Astrocyte of the spinal cord (primary cell): ENCODE measurements at regions not wholly inside any gene's neighbourhood (a gene's known extent, or its start where the extent isn't known, plus 50 kb on each side); places are given as distances from the start of the nearest gene placed in this dataset.

Experiments used
- DNase-seq: peaks from one replicate; pipeline ENCODE4 v3.0.0; 2011; ENCODE audit warnings: low read depth, low spot score
- H3K4me3 ChIP-seq: 2 replicates; pipeline ENCODE4 v1.5.1; 2011; ENCODE audit warnings: low read depth, mild to moderate bottlenecking, low read length, moderate library complexity
- in situ Hi-C: cut with HindIII; loops from 2 replicates; pipeline ENCODE4 v1.10.0; 2017; ENCODE audit warnings: low sequenced_read_pairs
- TF ChIP-seq, protein P1 (sequence below): IDR thresholded peaks from 2 replicates; pipeline ENCODE4 v1.5.1; 2012; ENCODE audit warnings: low read depth, mild to moderate bottlenecking, low read length, inconsistent platforms

DNA sequence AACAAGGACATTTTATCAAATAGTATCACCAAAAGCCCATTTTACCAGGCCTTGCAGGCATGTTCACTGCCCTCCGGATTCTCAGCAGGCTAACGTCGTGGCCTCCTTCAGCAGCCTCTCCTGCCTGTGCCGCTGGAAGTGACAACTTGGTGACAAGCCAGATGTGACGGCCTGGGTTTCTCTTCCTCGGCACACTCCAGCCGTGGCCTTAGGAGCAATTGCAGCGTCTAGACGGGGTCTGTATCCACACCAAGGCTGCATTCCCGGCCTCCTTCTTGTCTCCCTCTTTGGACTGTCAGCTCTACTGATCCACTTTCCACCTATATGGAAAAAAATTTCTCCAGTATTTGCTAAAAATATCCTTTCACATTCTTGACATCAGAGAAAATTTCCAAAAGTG is 145.3 kb upstream of the MGMT start:
- no peak overlapping the region for H3K4me3 ChIP-seq
- no peak for DNase-seq
- TF ChIP-seq, protein P1, sequence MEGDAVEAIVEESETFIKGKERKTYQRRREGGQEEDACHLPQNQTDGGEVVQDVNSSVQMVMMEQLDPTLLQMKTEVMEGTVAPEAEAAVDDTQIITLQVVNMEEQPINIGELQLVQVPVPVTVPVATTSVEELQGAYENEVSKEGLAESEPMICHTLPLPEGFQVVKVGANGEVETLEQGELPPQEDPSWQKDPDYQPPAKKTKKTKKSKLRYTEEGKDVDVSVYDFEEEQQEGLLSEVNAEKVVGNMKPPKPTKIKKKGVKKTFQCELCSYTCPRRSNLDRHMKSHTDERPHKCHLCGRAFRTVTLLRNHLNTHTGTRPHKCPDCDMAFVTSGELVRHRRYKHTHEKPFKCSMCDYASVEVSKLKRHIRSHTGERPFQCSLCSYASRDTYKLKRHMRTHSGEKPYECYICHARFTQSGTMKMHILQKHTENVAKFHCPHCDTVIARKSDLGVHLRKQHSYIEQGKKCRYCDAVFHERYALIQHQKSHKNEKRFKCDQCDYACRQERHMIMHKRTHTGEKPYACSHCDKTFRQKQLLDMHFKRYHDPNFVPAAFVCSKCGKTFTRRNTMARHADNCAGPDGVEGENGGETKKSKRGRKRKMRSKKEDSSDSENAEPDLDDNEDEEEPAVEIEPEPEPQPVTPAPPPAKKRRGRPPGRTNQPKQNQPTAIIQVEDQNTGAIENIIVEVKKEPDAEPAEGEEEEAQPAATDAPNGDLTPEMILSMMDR: no peak
- in situ Hi-C loops: no loop called here

DNA sequence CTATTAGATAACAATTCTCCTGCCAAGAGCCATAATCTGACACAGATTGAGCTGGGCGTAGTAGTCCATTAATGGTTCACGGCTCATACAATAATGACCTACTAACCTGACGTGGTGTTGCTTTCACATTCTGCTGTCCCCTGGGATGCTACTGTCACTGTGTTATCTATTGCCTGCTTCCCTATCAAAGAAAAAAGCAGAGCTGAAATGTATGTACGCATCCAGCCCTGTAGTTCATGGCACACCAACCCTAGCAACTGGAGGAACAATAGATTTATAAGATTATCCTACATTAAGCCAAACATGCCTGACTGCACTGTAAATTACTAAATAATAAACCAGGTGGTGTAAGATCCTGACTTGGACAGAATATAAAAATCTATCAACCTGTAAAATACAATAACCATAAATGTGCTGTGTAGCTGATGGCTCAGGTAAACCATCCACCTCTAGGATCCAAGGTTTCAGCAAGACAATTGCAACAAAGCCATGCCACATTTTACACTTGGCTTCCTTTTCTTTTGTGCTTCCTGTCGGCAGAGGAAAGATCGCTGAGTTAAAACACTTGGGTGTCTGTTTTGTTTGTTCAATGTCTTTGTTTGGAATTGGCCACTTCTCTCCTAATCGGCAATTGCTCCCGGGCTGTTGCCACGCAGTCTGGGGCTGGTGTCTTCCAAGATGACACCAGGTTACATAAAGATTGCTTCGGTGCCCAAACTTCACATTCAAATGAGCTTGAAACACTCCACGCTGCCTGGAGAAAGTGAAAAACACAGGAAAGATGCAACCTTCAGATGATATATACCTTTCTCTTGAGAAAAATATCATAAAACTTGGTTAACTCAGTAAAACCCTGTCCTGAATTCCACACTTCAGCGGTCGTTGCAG is 143.9 kb upstream of the MGMT start:
- in situ Hi-C loops: no loop called here

DNA sequence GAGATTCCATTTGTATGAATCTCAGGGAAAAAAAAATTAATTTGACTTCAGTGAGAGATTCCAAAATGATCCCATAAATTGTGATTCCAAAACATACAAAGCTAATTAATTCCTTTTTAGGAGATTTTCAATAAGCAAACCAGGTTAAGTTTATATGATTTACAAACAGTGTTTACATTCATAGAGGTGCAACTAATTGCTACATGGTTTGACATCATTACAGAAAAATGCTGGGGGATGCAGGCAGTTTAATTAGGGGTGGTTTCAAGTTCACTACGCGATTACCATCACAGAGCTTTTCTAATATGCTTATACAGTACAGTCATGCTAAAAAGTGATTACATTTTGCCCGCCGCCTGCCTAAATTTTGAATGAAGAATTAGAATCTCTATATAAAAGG is 143.2 kb upstream of the MGMT start:
- no peak for DNase-seq
- TF ChIP-seq, protein P1: no peak
- no peak overlapping the region for H3K4me3 ChIP-seq
- in situ Hi-C loops: no loop called here

More for the DNA sequence above, 143.9 kb upstream of the MGMT start:
- DNase-seq: no peak
- TF ChIP-seq, protein P1: no peak
- no peak overlapping the region for H3K4me3 ChIP-seq

DNA sequence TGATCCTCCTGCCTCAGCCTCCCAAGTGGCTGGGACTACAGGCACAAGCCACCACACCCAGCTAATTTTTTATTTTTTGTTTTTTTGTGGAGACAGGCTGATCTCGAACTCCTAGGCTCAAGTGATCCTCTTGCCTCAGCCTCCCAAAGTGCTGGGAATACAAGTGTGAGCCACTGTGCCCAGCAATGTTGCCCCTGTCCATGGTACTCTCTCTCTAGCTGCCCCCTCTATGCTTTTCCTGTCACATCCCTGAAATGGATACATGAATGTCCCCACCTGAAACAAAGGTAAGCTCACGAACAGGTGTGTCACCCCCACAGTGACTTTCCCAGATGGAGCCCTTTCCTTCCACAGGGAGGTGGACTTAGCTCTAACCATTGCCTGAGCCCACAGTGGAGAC is 141.1 kb upstream of the MGMT start:
- no peak for DNase-seq
- in situ Hi-C loops: no loop called here
- no peak overlapping the region for H3K4me3 ChIP-seq
- TF ChIP-seq, protein P1: no peak

DNA sequence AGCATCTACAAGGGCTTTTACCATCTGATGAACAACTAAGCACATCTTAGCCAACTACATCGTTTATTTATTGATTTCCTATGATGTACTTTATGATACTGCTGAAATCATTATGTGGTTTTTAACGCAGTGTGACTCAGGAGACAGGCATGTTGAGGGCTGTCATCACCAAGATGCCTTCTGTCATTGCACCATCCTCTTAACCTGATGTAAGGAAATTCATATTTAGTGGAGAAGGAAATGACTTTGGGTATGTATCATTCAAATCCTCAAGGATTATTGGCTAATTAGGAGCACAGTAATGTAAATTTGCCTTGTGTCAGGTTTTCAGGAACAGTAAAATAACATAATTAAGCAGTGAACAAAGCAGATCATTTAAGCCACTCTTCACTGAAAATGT is 138.5 kb upstream of the MGMT start:
- in situ Hi-C loops: no loop called here
- H3K4me3 ChIP-seq: no peak overlapping the region
- no peak for DNase-seq
- TF ChIP-seq, protein P1: no peak

DNA sequence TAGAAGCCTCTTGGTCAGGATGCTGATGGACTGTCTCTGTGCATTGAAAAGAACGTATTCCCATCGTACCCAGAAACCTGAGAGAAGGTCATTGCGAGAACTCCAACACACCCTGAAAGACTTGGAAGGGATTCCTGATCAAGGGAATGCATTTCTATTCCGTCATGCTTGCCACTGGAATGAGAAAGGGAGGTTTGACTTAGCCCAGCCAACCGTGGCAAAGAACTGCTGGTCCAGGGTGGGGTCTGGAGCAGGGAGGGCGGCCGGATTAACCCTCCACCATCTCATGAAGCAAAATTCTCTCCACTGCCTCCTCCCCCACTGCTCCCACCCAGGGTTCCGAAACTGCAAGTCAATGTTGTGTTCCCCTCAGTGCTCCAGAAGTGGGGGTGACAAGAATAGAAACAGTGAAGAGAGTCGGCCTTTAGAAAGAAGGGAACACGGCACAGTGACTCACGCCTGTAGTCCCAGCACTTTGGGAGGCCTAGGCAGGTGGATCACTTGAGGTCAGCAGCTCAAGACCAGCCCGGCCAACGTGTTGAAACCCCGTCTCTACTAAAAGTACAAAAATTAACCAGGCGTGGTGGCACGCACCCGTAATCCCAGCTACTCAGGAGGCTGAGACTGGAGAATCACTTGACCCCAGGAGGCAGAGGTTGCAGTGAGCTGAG is 137.5 kb upstream of the MGMT start:
- no peak overlapping the region for H3K4me3 ChIP-seq
- TF ChIP-seq, protein P1: no peak
- in situ Hi-C loops: no loop called here

More for the DNA sequence above, 137.5 kb upstream of the MGMT start:
- DNase-seq: no peak
